ENCODE measurements at regions not wholly inside any gene's neighbourhood (a gene's known extent, or its start where the extent isn't known, plus 50 kb on each side); places are given as distances from the start of the nearest gene placed in this dataset.

DNA sequence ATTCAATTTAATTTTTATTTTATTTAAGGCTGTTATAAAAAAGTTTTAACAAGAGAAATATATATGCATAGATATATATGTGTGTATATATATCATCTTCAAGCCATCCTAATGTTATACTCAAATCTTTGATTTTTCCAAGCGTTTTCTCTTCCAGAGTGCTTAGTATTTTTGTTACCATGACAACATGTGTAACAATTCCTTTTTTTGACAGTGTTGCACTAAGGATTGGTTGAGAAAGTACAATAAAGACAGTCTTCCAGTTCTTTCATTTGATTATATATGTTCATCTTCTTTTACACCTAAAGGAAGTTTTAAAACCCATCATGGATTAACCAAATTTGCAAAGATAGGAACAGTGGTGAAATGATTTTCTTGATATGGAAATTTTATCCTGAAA, 171.7 kb downstream of the KLF6 start:
- no peaks in the 10 kb centered on the region for H3K4me1 Mint-ChIP-seq (ENCODE audit: low read depth)
- peaks cover 14% of the 10 kb centered on the region for H3K27me3 Mint-ChIP-seq
- peaks cover 36% of the 10 kb centered on the region for H3K9me3 Mint-ChIP-seq
- no peak overlapping the region for H3K27ac Mint-ChIP-seq
- no peak overlapping the region for H3K4me3 Mint-ChIP-seq
- H3K36me3 Mint-ChIP-seq (ENCODE audit: low read depth): peaks cover 17% of the 10 kb centered on the region

- Mint-ChIP-seq H3K4me3 (no peak overlapping the region), H3K9me3 (peaks cover 45% of the 10 kb centered on the region), H3K4me1 (ENCODE audit: low read depth) (no peaks in the 10 kb centered on the region), H3K27ac (no peak overlapping the region), H3K36me3 (ENCODE audit: low read depth) (peaks cover 23% of the 10 kb centered on the region), H3K27me3 (peaks cover 19% of the 10 kb centered on the region)
Observed at GRCh38 chr10:3612183-3613001, 172.6 kb downstream of the KLF6 start.

DNA sequence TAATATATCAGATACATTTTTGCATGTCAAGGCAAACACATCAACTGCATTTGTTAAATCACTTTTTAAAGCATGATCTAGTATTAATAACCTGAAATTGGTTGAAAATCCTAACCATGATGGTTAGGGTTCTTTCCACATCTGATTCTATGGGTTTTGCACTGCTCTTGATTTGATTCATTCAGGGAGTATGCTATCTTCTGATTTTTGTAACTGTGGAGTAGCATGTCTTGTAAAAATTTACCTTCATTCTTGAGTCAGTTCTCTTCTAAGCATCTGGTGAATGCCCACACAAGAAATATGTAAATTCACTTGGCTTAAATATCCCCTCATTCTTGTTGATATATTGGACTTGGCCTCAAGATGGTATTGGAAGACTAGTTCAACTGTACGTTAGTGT, 178.7 kb downstream of the KLF6 start:
- Mint-ChIP-seq H3K36me3 (ENCODE audit: low read depth) (peaks cover 18% of the 10 kb centered on the region), H3K27ac (peak overlapping the region; percentile 38), H3K27me3 (peaks cover 23% of the 10 kb centered on the region), H3K4me1 (ENCODE audit: low read depth) (peaks cover 18% of the 10 kb centered on the region), H3K4me3 (no peak overlapping the region), H3K9me3 (peaks cover 42% of the 10 kb centered on the region)

DNA sequence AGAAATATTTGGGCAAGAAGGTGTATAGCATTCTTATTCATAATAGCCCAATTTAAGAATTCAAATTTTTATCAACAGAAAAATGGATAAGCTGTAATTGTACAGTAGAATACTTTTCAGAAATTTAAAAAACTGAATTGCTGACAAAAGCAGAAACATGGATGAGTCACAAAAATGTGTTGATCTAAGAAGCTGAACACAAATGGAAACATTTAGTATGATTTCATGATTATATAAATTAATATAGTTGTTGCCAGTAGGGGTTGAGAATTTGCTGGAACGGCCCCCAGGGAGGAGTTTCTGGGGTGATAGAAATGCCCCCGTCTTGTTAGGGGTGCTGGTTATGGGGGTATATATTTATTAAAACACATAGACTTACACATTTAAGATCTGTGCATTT, 179.1 kb downstream of the KLF6 start:
- Mint-ChIP-seq H3K4me1 (ENCODE audit: low read depth) (peaks cover 18% of the 10 kb centered on the region), H3K27ac (peak overlapping the region; percentile 5), H3K9me3 (peaks cover 38% of the 10 kb centered on the region), H3K4me3 (no peak overlapping the region), H3K36me3 (ENCODE audit: low read depth) (peaks cover 18% of the 10 kb centered on the region), H3K27me3 (peaks cover 23% of the 10 kb centered on the region)

- Mint-ChIP-seq H3K9me3 (no peaks in the 10 kb centered on the region), H3K27ac (no peak overlapping the region), H3K4me3 (no peak overlapping the region), H3K36me3 (ENCODE audit: low read depth) (no peaks in the 10 kb centered on the region), H3K27me3 (peaks cover 24% of the 10 kb centered on the region), H3K4me1 (ENCODE audit: low read depth) (no peaks in the 10 kb centered on the region)
Observed at GRCh38 chr10:3595736-3596135, 189.3 kb downstream of the KLF6 start.

GRCh38 chr10:3593611-3594010, 191.4 kb downstream of the KLF6 start:
- Mint-ChIP-seq H3K4me3 (no peak overlapping the region), H3K4me1 (ENCODE audit: low read depth) (no peaks in the 10 kb centered on the region), H3K27ac (no peak overlapping the region), H3K9me3 (no peaks in the 10 kb centered on the region), H3K36me3 (ENCODE audit: low read depth) (no peaks in the 10 kb centered on the region), H3K27me3 (peaks cover 13% of the 10 kb centered on the region)

DNA sequence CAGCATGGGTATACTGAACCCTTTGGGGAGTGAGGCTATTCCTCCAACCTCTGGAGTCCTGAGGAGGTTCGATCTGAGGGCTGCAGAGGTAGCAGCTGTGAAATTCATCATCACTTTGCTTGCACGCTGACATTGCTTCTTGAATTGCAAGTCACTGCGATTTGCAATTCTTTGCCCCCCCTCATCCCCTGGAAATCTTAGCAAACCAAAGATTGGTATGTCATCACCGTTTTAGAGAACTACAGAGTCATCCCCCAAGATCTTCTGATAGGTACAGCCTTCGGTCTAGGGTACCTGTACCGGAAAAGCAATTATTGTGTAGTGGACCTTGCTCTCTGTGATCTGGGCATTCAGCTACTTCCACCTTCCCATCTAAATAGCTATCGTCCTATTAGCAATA, 192.6 kb downstream of the KLF6 start:
- Mint-ChIP-seq H3K36me3 (ENCODE audit: low read depth) (no peaks in the 10 kb centered on the region), H3K4me1 (ENCODE audit: low read depth) (no peaks in the 10 kb centered on the region), H3K9me3 (no peaks in the 10 kb centered on the region), H3K27me3 (peaks cover 13% of the 10 kb centered on the region), H3K27ac (no peak overlapping the region), H3K4me3 (no peak overlapping the region)

DNA sequence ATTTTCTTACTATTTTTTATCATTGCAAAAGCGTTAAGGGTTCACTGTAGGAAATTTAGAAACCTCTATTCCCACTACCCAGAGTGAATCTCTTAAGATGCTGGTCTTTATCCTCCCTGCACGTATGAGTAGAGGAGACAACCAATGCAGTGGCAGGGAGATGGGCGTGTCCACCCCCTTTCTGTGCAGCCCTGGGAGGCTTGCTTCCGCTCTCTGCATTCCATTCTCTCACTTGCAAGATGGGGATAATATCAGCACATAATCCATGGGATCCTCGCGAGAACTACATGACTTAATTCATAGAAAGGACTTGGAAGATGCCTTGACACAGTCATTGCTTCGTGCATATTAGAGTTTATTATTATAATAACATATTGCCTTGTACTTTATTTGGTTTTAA, 196.2 kb downstream of the KLF6 start:
- H3K27me3 Mint-ChIP-seq: peaks cover 7% of the 10 kb centered on the region
- H3K27ac Mint-ChIP-seq: no peak overlapping the region
- H3K9me3 Mint-ChIP-seq: no peaks in the 10 kb centered on the region
- no peaks in the 10 kb centered on the region for H3K36me3 Mint-ChIP-seq (ENCODE audit: low read depth)
- no peak overlapping the region for H3K4me3 Mint-ChIP-seq
- no peaks in the 10 kb centered on the region for H3K4me1 Mint-ChIP-seq (ENCODE audit: low read depth)

DNA sequence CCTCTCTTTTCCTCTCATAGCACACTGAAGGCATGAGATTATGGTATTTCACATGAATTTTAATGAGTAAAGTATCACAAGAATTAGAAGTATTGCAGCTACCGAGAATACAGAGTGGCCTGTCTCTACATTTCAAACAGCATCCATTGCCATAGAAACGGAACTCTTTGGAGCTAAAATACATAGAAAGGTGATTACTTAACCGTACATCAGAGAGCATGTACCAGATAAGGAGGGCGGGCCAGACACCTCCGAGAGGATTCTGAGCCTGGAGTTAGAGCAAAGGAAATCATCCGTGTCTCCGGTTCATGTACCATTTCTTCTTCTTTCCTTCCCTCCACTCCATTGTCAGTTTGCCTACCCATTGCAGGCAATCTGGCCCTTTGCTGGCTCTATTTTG, 196.7 kb downstream of the KLF6 start:
- H3K4me3 Mint-ChIP-seq: no peak overlapping the region
- H3K36me3 Mint-ChIP-seq (ENCODE audit: low read depth): no peaks in the 10 kb centered on the region
- H3K27me3 Mint-ChIP-seq: peaks cover 7% of the 10 kb centered on the region
- H3K27ac Mint-ChIP-seq: no peak overlapping the region
- no peaks in the 10 kb centered on the region for H3K4me1 Mint-ChIP-seq (ENCODE audit: low read depth)
- H3K9me3 Mint-ChIP-seq: no peaks in the 10 kb centered on the region

- Mint-ChIP-seq H3K36me3 (ENCODE audit: low read depth) (no peaks in the 10 kb centered on the region), H3K4me1 (ENCODE audit: low read depth) (no peaks in the 10 kb centered on the region), H3K27me3 (peaks cover 4% of the 10 kb centered on the region), H3K27ac (no peak overlapping the region), H3K9me3 (no peaks in the 10 kb centered on the region), H3K4me3 (no peak overlapping the region)
Observed at GRCh38 chr10:3584926-3585784, 199.9 kb downstream of the KLF6 start.

DNA sequence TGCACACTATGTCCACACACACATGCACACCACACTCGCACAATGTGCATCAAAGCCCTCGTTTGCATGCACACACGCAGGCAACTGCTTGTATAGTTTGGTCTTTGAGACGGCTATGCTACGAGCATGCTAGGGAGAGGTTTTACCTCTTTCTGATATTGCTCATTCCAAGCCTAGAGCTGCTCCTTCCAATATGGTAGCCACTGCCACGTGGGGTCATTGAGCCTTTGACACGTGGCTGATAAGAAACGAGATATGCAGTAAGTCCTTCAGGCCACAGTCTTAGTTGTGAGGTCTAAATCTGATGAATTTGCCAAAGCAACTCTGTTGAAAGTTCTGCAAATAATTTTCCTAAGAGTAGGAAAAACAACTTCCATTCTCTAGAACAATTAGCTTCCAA, 204.4 kb downstream of the KLF6 start:
- no peaks in the 10 kb centered on the region for H3K36me3 Mint-ChIP-seq (ENCODE audit: low read depth)
- H3K27ac Mint-ChIP-seq: no peak overlapping the region
- peaks cover 4% of the 10 kb centered on the region for H3K27me3 Mint-ChIP-seq
- H3K4me1 Mint-ChIP-seq (ENCODE audit: low read depth): no peaks in the 10 kb centered on the region
- no peak overlapping the region for H3K4me3 Mint-ChIP-seq
- H3K9me3 Mint-ChIP-seq: no peaks in the 10 kb centered on the region

- no peaks in the 10 kb centered on the region for H3K9me3 Mint-ChIP-seq
- no peak overlapping the region for H3K4me3 Mint-ChIP-seq
- no peaks in the 10 kb centered on the region for H3K4me1 Mint-ChIP-seq (ENCODE audit: low read depth)
- peaks cover 4% of the 10 kb centered on the region for H3K27me3 Mint-ChIP-seq
- no peak overlapping the region for H3K27ac Mint-ChIP-seq
- no peaks in the 10 kb centered on the region for H3K36me3 Mint-ChIP-seq (ENCODE audit: low read depth)
Observed at GRCh38 chr10:3579845-3580244, 205.2 kb downstream of the KLF6 start.

- peaks cover 4% of the 10 kb centered on the region for H3K27me3 Mint-ChIP-seq
- no peaks in the 10 kb centered on the region for H3K36me3 Mint-ChIP-seq (ENCODE audit: low read depth)
- H3K4me1 Mint-ChIP-seq (ENCODE audit: low read depth): no peaks in the 10 kb centered on the region
- no peak overlapping the region for H3K27ac Mint-ChIP-seq
- no peaks in the 10 kb centered on the region for H3K9me3 Mint-ChIP-seq
- H3K4me3 Mint-ChIP-seq: no peak overlapping the region
Observed at GRCh38 chr10:3578682-3579081, 206.3 kb downstream of the KLF6 start.

GRCh38 chr10:3578159-3578558, 206.8 kb downstream of the KLF6 start:
- Mint-ChIP-seq H3K4me3 (no peak overlapping the region), H3K27ac (no peak overlapping the region), H3K27me3 (peaks cover 4% of the 10 kb centered on the region), H3K9me3 (no peaks in the 10 kb centered on the region), H3K36me3 (ENCODE audit: low read depth) (no peaks in the 10 kb centered on the region), H3K4me1 (ENCODE audit: low read depth) (no peaks in the 10 kb centered on the region)

DNA sequence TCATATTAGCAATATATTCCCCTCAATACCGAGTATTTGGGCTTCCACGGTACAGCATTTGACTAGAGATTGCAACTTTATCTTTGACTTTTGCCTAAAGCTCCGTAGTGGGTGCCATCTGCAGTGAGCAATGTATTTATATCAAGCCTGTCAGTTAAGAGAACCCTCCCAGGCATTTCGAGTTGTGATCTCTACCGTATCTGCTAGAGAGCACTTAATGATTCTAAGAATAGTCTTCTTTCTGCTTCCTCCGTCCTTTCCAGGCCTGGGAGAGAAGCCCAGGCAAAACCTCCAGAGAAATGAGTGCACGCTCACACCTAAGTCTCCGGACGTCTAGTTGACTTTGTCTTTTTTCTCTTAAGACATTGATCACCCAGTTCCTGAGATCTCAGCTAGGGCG, 210.6 kb downstream of the KLF6 start:
- Mint-ChIP-seq H3K4me3 (no peak overlapping the region), H3K4me1 (ENCODE audit: low read depth) (no peaks in the 10 kb centered on the region)

More for the DNA sequence above, 210.6 kb downstream of the KLF6 start:
- H3K27ac Mint-ChIP-seq: no peak overlapping the region
- peaks cover 4% of the 10 kb centered on the region for H3K27me3 Mint-ChIP-seq
- no peaks in the 10 kb centered on the region for H3K9me3 Mint-ChIP-seq
- no peaks in the 10 kb centered on the region for H3K36me3 Mint-ChIP-seq (ENCODE audit: low read depth)

Measured in stimulated activated naive CD8-positive, alpha-beta T cell treated with anti-CD3 and anti-CD28 coated beads, Interleukin-15, Interleukin-2, amounts not matched to agents 100 ng/mL and 50 ng/mL, for 24 hours (primary cell).